Activated T-cell treated with anti-CD3 and anti-CD28 coated beads for 24 hours (primary cell): ENCODE measurements at regions not wholly inside any gene's neighbourhood (a gene's known extent, or its start where the extent isn't known, plus 50 kb on each side); places are given as distances from the start of the nearest gene placed in this dataset.

ENCODE experiments used
- DNase-seq: peaks from one replicate; pipeline ENCODE4 v3.0.0-alpha.2; 2020; ENCODE audit warnings: low read depth

DNA sequence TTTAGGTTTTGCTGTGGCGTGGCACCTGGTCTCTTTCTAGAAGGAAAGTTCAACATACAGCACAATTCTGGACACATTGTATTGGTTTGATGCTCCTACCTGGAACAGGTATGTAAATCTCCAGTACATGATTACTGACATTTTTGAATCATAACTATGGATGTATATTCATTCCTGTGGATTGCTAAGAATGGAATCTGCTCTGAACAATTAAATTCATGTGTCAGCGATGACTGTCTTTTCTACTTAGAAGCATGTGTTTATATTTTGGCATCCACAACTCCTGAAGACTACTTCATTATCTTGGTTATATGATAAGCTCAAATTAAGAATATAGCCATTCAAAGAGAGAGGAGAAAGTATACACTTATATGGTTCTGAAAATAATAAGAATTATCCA, 291.8 kb downstream of the CHRM3 start:
- DNase-seq = no peak

DNA sequence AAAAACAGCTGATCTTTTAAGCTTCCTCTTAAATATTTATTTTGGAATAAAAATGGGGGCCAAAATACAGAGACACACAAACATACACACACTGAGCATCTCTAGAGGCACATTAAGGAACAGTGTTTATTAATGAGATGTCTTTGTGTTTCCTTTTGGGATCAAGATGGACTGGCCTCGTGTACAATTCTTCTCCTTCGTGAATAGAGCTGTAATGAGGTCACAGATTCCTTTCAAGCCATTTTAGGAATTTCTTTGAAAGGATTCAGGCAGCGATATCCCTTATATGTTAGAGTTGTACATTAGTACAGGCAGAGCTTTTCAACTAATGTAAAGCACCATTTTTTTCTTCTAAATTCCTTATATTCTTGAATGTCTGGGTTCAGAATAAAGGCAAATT, 295.7 kb downstream of the CHRM3 start:
- DNase-seq = no peak

DNA sequence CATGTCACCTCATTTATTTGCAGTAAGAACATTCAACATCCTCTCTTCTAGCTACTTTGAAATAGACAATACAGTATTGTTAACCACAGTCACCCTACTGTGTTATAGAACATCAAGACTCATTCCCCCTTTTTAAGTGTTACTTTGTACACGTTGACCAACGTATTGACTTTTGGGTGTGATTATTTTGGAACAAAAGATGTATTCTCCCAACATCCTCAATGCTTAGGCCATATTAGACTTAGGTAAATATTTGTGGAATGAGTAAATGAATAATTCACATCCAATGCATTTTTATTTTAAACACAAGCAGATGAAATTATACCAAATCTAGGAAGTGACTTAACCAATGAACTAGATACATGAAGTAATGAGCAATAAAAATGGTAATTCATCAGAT, 296.6 kb downstream of the CHRM3 start:
- no peak for DNase-seq

DNA sequence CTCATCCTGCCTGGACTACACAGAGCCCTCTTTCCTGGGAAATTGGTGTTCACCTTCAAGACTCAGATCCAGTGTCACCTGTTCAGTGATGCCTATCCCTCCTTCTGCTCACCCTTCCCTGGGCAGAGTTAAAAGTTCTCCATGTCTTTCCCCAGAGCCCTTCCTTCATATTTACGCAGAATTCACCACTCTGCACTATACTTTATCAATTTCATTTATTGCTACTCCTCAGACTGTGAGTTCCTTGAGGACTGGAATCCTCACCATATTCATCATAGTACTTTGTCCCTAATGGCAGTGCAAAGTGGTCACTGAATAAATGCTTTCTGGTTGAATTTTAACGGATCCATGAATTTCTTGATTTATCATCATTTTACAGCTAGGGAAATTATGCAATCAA, 300.0 kb downstream of the CHRM3 start:
- no peak for DNase-seq

DNA sequence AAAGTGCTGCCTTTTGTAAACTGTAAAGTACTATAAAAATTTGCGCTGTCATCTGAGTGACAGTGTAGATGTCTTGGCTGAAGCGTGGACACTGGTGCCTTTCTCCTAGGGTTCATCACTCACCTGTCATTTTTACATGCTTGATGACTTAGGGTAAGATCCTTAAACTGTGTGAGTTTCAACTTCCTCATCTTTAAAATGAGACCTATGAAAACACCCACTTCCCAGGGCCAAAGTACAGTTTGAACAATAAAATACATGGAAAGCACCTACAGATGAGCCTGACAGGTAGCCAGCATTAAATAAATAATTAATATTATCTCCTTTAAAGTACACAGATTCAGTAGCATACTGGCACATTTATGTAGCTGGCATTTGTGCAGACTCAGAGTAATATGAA, 309.9 kb downstream of the CHRM3 start:
- DNase-seq = no peak

DNA sequence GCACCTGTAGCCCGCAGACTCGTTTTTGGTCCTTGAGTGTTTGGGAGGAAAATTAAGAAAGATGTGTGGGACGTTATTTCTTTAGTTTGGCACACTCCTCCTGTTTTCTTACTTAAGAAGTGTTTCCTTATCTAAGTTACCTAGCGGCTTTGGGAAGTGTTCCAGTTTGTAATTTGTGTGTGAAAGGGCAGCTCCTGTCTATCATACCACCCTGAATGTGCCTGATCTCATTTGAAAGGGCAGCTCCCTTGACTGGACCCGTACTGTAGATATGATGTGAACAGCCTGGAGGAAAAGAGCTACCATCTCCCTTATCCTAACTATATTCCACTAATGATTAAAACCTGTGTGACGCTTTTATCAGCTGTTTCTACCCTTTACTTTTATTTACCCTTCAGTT, 314.3 kb downstream of the CHRM3 start:
- DNase-seq = no peak

DNA sequence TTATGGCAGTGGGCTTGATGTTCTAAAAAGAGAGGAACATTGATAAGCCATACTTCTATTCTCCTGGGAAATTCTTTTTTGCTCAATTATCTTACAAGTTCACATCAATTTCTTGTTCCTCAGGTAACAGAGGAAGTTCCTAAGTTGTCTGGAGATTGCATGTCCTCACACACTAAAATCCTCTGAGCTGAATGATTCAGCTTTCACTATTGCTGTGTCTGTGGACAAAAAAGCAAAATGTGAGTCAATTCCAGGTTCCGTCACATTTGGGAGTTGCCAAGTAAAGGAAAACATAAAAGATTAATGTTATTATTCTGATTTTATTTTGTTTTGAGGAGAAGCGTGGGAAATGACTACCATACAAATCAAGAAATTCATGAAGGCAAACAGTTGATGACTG, 316.7 kb downstream of the CHRM3 start:
- no peak for DNase-seq

DNA sequence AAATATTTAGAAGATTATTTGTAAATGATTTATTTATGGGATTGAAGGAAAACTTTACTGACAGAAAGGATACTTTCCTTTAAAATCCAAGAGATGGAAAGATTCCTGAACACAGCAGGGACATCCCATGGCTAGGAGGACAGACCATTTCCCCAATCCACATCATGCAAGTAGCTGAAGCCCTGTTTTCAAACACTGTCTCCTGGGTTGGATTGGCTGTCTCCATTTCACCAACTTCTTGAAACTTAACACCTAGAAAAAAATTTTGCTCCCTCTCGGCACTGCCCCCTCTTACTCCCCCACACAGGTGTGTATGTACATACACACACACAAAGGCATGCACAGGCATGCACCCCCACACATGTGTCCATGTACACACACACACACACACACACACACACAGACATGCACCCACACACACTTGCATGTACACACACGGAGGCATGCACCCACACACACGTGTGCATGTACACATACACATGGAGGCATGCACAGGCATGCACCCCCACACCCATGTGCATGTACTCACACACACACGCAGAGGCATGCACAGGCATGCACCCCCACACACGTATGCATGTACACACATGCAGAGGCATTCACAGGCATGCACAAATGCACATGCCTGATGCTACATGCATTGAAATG, 320.0 kb downstream of the CHRM3 start:
- no peak for DNase-seq

DNA sequence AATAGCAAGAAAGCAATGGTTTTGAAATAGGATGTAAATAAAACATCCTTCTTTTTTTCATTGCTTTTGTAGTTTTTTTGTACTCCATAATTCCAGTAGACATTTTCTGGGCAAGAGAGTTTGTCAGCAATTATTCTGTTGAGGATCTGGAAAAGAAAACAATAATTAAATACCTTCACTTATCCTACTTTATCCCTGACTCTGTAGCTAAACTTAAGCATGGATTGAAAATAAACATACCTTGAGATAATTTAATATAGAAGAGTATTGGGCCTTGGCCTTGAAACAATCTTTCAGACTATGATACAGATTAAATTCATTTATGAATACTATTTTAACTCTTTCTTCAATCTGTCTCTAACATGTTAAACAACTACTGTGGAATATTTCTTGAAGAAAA, 321.2 kb downstream of the CHRM3 start:
- DNase-seq = no peak

DNA sequence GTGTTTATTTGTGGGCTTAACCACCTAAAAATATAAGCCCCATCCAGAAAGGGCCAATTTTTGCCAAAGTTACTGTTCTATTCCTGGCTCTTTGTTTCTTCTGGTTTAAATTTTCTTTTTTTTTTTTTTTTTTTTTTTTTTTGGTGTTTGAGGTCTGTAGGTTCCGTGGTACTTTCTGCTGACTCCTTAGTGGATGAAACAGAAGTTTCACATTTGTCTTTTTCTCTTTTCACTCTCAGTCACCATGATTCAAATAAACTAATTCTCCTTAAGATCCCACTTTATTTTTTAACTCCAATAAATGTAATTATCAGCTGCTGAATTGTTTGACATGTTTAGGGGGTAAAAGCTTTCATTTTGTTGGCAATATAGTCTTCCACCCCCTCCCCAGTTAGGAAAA, 322.3 kb downstream of the CHRM3 start:
- no peak for DNase-seq

DNA sequence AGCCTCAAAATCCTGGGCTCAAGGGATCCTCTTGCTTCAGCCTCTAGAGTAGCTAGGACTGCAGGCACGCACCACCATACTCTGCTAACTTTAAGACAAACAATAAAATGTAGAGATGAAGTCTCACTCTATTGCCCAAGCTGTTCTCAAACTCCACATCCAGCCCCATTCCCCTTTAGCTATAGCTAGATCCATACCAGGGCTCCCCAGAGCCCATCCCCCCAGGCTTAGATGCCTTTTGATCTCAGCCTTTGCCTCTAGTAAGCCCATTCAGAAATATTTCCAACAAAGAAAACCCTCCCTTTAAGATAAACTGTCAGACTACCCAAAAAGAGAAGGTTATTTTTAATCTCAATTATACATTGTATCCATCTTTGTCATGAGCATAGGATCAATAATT, 325.4 kb downstream of the CHRM3 start:
- no peak for DNase-seq

DNA sequence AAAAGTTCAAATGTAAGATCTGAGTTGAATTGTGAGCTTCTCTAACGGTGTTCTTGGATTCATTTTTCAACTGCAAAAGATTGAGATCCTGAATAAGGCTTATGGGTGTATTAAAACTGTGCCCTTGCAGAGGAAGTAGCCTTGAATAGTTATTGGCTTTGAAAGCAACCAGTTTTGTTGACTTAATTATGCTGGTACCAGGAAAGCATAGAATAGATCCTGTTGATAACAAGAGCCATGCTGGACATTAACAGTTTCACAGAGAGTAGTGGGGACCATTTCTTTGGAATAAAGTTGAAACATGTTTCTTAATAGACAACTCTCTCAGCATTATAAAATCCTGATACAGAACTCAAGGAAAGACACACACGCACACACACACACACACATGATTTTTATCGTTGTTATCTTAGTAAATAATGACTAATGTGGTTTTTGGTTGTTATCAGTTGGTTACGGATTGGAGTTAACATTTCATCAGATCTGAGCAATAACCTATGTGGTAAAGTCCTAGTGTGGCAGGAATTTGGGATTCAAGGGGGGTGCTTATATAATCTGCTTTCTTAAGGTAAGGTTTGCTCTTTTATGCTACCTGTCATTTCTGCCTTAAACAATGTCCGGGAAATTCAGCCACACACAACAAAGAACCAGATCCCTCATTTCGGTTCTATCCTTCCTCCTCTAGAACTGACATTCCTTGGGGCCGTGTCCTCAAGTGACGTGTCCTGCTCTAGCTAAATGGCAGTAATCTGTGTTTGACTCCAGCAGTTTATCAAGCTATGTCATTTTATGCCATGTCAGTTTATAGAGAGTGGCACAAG, 330.9 kb downstream of the CHRM3 start:
- no peak for DNase-seq

DNA sequence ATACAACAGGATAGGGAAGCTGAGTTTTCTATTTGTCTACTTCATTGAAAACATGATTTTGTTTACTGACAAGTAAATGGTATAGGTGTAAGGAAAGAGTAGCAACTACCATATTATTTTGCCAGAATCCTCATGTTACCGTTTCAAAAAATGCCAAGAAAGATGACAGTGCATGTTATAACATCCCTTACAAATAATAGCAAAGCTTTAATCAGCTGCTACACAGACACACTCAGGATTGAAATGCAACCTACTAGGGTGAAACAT, 331.5 kb downstream of the CHRM3 start:
- no peak for DNase-seq

DNA sequence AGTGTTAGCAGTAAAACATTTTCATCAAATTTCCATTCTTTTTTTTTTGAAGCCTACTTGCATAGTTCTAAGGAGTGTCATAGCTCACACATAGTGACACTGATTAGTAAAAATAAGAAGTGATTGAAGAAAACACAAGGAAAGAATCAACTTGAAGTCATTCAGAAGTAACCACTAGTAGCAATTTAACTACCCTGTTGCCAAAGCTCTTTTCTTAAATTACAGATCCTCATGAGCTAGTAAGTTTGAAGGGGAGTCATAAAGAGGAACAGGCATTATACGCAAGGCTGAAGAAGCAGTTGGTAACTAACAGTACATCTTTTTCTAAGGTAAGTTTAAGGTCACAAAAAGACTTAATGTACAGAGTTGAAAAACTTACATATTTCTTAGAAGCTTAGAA, 332.2 kb downstream of the CHRM3 start:
- DNase-seq = no peak

DNA sequence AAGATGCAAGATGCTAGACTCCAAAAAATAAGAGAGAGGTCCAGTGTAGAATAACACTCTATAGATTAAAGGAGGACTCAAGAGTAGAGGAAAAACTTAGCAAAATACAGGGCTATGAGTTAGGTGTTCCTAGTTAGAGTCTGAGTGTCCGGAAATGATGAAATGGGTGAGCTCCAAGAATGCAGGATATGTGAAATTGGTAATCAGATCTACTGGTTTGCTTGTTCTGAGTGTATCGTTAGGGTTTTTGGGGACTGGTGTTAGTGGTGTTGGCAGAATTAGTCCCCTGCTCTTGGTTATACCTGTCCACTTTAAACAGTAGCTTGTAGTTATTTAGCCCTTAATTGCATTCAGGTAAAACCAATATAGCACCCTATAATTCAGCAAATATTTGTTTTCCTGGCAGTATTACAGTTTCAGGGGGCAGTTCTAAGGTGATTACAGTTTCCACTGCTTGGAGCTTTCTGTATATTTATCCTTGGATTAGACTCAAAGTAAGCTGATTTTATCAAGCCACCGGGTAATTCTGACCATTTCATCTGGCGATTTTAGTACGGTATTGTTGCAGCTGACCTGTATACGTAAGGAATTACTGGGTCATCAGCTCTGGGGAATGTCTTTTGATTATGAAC, 332.7 kb downstream of the CHRM3 start:
- peak; percentile 19 for DNase-seq

DNA sequence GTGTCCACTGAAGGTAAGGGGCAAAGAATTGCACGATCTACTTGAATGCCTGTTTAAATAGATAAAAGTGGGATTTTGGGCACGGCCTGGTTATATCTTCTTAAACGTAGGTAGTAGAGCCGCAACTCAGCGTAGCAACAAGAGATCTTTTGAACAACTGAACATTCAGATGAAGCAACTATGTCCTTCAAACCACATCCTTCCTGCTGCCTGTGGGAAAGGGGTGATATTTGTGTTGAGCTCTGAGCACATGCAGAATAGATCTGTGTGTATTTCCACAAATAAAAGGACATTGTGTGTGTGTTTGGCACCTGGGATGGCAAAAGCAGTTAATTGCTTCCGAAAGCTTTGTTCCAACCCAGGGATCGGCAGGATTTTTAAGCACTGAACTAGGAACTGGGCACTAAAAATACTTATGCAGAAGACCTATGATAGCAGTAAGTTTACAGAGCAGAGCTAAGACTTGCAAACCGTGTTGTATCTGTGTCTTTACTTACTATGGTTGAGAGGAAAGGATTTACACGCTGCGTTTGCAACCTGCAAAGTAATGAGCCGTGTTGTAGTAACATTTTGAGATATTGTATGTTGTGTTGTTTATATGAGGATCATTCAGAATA, 333.4 kb downstream of the CHRM3 start:
- no peak for DNase-seq

DNA sequence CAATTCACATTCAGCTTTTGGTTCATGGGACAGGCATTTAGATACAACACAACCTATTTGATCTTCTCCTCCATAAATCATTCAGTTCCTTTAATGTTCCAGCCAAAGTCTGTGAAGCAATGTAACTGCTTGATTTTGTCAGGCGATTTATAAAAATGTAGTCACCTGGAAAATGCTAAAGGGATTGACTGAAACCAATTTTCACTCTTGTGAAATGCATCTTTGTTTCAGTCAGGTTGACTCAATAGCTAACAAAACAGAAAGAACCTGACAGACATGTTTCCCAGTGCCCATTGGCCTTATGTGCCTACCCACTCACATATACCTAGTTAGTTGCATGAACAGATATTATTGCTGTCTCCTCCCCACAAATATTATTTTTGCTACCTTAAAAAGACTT, 335.7 kb downstream of the CHRM3 start:
- DNase-seq = no peak

DNA sequence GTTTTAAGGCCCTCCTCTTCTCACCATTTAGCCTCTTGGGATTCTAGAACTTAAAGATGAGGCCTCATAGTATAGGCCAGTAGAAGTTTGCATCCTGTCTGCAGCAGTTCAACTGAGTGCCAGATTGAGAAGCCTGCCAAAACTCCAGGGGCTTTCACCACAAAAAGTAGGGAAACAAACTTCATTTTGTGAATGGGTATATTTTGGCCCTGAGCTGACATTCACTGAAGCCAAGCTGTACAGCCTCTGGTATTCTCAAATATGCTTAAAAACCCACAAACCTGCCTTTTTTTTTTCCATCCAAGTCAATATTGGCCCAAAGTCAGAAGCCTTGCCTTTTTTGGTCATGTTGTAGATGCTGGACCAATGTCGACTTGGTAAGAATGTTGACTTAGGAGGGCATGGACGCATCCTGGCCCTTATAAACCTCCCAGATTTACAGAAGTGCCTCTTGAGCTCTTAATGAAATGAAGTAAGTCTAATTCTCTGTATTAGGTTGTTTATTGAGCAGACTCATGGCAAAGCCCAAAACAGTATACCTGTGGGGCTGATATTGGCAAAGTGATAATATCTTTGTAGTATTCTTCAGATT, 337.5 kb downstream of the CHRM3 start:
- DNase-seq = no peak

DNA sequence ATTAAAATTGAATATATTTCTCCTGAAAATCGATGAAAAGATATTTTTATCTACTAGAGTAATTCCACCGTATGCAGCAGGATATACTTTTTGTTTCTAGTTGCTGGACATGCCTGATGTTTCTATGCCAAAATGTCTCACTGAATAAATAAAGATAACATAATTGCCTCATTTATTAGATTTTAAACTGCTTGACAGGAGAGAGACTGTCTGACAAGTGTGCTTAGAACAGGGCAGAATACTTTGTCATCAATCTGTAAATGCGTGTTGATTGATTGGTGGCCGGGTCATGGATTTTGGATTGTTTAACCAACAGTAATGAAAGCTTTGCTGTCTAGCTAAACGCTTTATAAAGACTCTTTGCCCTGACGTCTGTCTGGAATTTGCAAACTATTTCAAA, 339.0 kb downstream of the CHRM3 start:
- no peak for DNase-seq

DNA sequence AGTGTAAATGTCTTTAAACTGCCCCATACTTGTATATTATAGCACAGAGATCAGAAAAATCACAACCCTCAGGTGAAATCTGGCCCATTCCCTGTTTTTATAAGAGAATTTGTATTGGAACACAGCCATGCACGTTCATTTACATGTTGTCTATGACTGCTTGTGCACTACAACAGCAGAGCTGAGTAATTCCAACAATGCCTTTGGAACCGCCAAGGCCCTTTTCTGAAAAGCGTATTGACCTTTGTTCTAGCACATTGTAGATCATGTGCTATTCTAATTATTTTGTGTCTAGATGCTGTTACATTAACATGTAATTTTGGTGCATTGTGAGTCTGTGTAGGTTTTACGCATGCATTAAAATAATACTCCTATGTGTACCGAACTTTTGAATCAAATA, 339.6 kb downstream of the CHRM3 start:
- DNase-seq = no peak

DNA sequence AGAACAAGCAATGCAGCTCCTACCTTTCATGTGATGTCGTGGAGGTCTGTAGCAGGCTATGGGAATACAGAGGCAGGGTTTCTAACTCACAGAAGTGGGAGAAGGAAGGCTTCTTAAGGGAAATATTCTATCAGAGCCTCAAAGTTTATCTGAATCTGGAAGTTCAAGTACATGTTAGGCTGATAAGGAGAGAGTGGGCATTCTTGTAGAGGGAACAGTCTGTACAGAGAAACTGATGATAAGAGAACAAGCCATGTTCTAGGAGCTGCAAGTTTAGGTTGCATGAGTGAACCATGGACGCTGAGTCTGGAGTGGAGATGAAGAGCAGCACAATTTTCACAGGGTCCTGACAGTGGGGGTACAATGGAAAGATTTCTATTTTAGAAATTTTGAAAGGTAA, 344.0 kb downstream of the CHRM3 start:
- no peak for DNase-seq

DNA sequence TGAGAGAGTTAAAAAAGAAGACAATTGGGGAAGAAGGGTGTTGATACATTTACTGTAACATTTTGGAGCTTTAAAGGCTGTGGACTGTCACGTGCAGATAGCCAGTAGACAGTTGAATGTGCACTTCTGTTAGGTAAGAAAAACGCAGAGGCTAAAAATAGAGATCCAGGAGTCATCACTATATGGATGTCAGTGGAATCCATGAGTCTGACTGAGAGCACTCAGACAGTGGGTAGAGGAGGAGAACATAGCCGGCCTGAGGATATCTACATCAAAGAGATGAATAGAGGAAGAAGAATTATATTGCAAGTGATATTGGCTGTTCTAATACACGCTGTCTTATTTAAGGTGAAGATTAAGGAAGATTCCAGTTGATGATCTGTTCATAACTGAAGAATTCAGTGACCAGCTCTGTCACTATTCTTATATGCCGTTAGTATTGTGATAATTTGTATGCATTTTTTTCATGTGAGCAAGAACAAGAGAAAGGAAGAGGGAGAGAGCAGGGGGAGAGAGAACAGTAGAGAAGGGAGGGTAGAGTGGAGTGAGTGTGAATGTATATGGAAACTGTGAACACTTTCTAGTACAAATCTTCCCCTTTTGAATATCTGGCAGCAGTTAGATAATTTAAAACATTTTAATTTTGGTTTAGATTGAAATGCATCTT, 344.8 kb downstream of the CHRM3 start:
- no peak for DNase-seq
